Keratinocyte (primary cell): ENCODE measurements at regions not wholly inside any gene's neighbourhood (a gene's known extent, or its start where the extent isn't known, plus 50 kb on each side); places are given as distances from the start of the nearest gene placed in this dataset.

Experiments used
- DNase-seq: peaks from one replicate; pipeline ENCODE4 v3.0.0-alpha.2; 2011; ENCODE audit warnings: low read depth, missing footprints, low spot score
- FAIRE-seq: peaks from 2 replicates; lab custom pipeline; 2011; peaks lifted over from hg19 to GRCh38; lab: Jason Lieb, UNC
- H2AFZ ChIP-seq: 2 replicates; pipeline ENCODE4 v1.6.0; 2012; ENCODE audit warnings: low read length, control low read depth, inconsistent platforms; ENCODE audit not compliant: control insufficient read depth
- H3K27ac ChIP-seq: 2 replicates; pipeline ENCODE4 v1.5.1; 2011; ENCODE audit warnings: low read length; ENCODE audit not compliant: control insufficient read depth, insufficient read depth
- H3K27me3 ChIP-seq: 3 replicates; pipeline ENCODE4 v1.6.0; 2011; ENCODE audit warnings: low read length; ENCODE audit not compliant: control insufficient read depth, insufficient read depth; ENCODE audit errors: extremely low read depth
- H3K36me3 ChIP-seq, 2 experiments: 2 replicates in 1 of 2; 3 replicates in 1 of 2; pipeline ENCODE4 v1.5.1; 2011; ENCODE audit warnings: low read length in 2 of 2, mild to moderate bottlenecking in 1 of 2; ENCODE audit not compliant: control insufficient read depth in 2 of 2, insufficient read depth in 2 of 2; ENCODE audit errors: extremely low read depth in 1 of 2
- H3K4me1 ChIP-seq: 3 replicates; pipeline ENCODE4 v1.5.1; 2011; ENCODE audit warnings: low read length; ENCODE audit not compliant: control insufficient read depth, insufficient read depth; ENCODE audit errors: extremely low read depth
- H3K4me2 ChIP-seq: 3 replicates; pipeline ENCODE4 v1.6.0; 2011; ENCODE audit warnings: low read depth, low read length; ENCODE audit not compliant: control insufficient read depth, insufficient read depth; ENCODE audit errors: extremely low read depth
- H3K4me3 ChIP-seq, 3 experiments: fragments of 200-600 bp in 1 of 3; sonication (generic) in 1 of 3; 2 replicates in 2 of 3; 3 replicates in 1 of 3; pipeline ENCODE4 v1.5.1; 2011 to 2016; ENCODE audit warnings: low read length in 3 of 3, mild to moderate bottlenecking in 3 of 3, control low read depth in 2 of 3, inconsistent platforms in 1 of 3, low read depth in 1 of 3, mixed read lengths in 1 of 3, mixed run types in 1 of 3, moderate library complexity in 1 of 3; ENCODE audit not compliant: control insufficient read depth in 2 of 3, insufficient read depth in 2 of 3; ENCODE audit errors: extremely low read depth in 1 of 3
- H3K79me2 ChIP-seq: 2 replicates; pipeline ENCODE4 v1.6.0; 2012; ENCODE audit warnings: low read length; ENCODE audit not compliant: control insufficient read depth, insufficient read depth
- H3K9ac ChIP-seq: 3 replicates; pipeline ENCODE4 v1.6.0; 2011; ENCODE audit warnings: low read length; ENCODE audit not compliant: control insufficient read depth, insufficient read depth; ENCODE audit errors: extremely low read depth
- H3K9me1 ChIP-seq: 3 replicates; pipeline ENCODE4 v1.6.0; 2011; ENCODE audit warnings: low read length; ENCODE audit not compliant: control insufficient read depth, insufficient read depth; ENCODE audit errors: extremely low read depth
- H3K9me3 ChIP-seq: 2 replicates; pipeline ENCODE4 v1.5.1; 2012; ENCODE audit warnings: low read depth, low read length; ENCODE audit not compliant: control insufficient read depth
- H4K20me1 ChIP-seq: 3 replicates; pipeline ENCODE4 v1.6.0; 2011; ENCODE audit warnings: low read length; ENCODE audit not compliant: control insufficient read depth, insufficient read depth; ENCODE audit errors: extremely low read depth
- CTCF ChIP-seq, 3 experiments: IDR thresholded peaks in 1 of 3; conservative IDR thresholded peaks in 1 of 3; optimal IDR thresholded peaks in 1 of 3; 2 replicates in 2 of 3; 3 replicates in 1 of 3; pipeline versions ENCODE3 to v1.5.1; 2011; ENCODE audit warnings: low read length in 3 of 3, mild to moderate bottlenecking in 3 of 3, moderate library complexity in 2 of 3, control low read depth in 1 of 3, inconsistent platforms in 1 of 3; ENCODE audit not compliant: insufficient read depth in 2 of 3; ENCODE audit errors: extremely low read depth in 1 of 3
- EZH2 ChIP-seq: IDR thresholded peaks from one replicate; pipeline ENCODE4 v1.6.1; 2012; ENCODE audit warnings: inconsistent platforms, mild to moderate bottlenecking, low read length, moderate library complexity
- dilution Hi-C: fragments of 300-500 bp; cut with MboI; formaldehyde crosslinking; loops from one replicate; pipeline ENCODE4 v1.7.0; 2020; ENCODE audit warnings: low sequenced_read_pairs; ENCODE audit not compliant: extremely low pct_ligation_motif_present

GRCh38 chr14:36076197-36076596, 100.3 kb downstream of the PTCSC3 start:
- Histone ChIP-seq H3K36me3 (no peaks in the 10 kb centered on the region), H3K9ac (no peak overlapping the region), H3K79me2 (no peaks in the 10 kb centered on the region), H4K20me1 (no peaks in the 10 kb centered on the region), H3K9me3 (no peaks in the 10 kb centered on the region), H3K27me3 (no peaks in the 10 kb centered on the region), H3K9me1 (no peaks in the 10 kb centered on the region), H3K4me2 (no peak overlapping the region), H3K4me1 (no peaks in the 10 kb centered on the region), H3K27ac (no peak overlapping the region), H2AFZ (no peak overlapping the region), H3K4me3 (no peak overlapping the region)
- no peak for FAIRE-seq
- no peak for DNase-seq
- TF ChIP-seq CTCF (optimal IDR thresholded peaks at IDR 0.05 in 1 of 3, IDR thresholded peaks at IDR 0.05 in 1 of 3, conservative IDR thresholded peaks at IDR 0.05 in 1 of 3; ENCODE audit: extremely low read depth in 1 of 3, insufficient read depth in 2 of 3, low read length in 3 of 3) = no peak
- dilution Hi-C loops = no loop called here

- Histone ChIP-seq H2AFZ (no peak overlapping the region), H3K79me2 (no peaks in the 10 kb centered on the region), H3K4me3 (no peak overlapping the region), H3K9me3 (no peaks in the 10 kb centered on the region), H3K4me1 (peaks cover 1% of the 10 kb centered on the region), H3K4me2 (no peak overlapping the region), H3K9ac (no peak overlapping the region), H4K20me1 (no peaks in the 10 kb centered on the region), H3K9me1 (no peaks in the 10 kb centered on the region), H3K27ac (no peak overlapping the region), H3K36me3 (no peaks in the 10 kb centered on the region), H3K27me3 (no peaks in the 10 kb centered on the region)
- FAIRE-seq (no peak), DNase-seq (no peak)
- TF ChIP-seq CTCF (optimal IDR thresholded peaks at IDR 0.05 in 1 of 3, IDR thresholded peaks at IDR 0.05 in 1 of 3, conservative IDR thresholded peaks at IDR 0.05 in 1 of 3; ENCODE audit: extremely low read depth in 1 of 3, insufficient read depth in 2 of 3, low read length in 3 of 3) (no peak), EZH2 (no peak)
- dilution Hi-C loops = no loop called here
Observed at GRCh38 chr14:36075203-36075602, 101.3 kb downstream of the PTCSC3 start.
